Activated CD4-positive, alpha-beta T cell treated with anti-CD3 and anti-CD28 coated beads, Interleukin-2, Interleukin-4, amounts not matched to agents 100 ng/mL and 50 ng/mL, durations not matched to agents 16 hours and 8 hours (primary cell): ENCODE measurements at regions not wholly inside any gene's neighbourhood (a gene's known extent, or its start where the extent isn't known, plus 50 kb on each side); places are given as distances from the start of the nearest gene placed in this dataset.
"Not testable (repeated sequence)": the region's sequence is repeated elsewhere in the genome, so short reads cannot be mapped to it uniquely, and the experiment has no call there.

Experiments used
- DNase-seq: peaks from one replicate; pipeline ENCODE4 v3.0.0-alpha.2; 2020; ENCODE audit warnings: low spot score

DNA sequence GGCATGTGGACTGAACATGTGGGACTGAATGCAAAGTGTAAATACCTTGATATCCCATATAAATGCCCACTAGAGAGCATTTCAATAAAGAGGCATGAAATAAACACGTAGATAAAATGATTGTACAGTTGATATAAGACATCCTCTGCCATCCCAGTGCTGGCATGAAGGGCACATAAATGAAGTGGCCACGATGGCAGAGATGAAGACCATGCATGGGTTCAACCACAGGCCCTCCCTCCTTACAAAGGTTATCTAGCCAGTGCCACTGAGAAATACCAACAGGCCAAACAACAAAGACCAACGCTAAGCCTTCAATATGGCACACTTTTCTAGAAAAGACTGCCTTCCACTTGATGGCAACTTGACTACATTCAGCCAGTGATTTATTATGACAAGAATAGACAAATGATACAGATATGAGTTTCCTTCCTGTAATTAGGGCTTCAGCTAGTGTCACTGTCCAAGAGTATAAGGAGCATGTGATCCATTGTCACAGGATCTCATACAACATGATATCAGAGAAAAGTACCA, 493.9 kb upstream of the MAP2 start:
- no peak for DNase-seq

DNA sequence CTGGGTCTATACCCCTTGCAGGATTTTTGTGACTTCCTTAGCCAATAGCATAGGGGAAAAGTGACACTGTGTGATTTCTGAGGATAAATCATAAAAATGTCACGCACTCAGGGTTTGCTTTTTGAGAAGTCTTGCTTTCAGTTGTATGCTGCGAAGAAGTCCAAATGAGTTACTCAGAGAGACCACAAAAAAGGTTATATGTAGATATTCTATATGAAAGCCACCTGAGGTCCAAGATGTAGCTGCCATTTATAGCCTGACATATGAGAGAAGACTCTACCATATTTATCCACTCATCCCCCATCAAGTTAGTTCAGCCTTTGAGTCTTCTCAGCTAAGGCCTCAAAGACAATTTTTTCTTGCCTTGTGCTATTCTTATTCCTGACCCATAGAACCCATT, 488.3 kb upstream of the MAP2 start:
- no peak for DNase-seq

DNA sequence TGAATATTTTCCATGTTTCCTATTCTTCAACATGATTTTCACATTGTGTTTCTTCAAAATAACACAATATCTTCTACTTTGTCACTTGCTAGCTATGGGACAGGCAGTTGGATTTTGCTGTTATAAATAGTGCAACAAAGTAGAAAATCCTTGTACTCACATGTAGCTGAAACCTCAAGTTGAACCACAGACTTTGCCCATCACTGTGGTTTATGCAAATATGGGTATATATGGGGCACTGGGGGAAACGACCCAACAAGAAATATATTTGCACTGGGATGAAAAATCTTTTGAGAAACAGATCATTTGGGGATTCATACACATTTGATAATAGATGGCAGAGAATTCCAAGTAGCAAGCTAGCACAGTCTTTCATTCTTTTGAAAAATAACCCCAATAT, 486.3 kb upstream of the MAP2 start:
- no peak for DNase-seq

DNA sequence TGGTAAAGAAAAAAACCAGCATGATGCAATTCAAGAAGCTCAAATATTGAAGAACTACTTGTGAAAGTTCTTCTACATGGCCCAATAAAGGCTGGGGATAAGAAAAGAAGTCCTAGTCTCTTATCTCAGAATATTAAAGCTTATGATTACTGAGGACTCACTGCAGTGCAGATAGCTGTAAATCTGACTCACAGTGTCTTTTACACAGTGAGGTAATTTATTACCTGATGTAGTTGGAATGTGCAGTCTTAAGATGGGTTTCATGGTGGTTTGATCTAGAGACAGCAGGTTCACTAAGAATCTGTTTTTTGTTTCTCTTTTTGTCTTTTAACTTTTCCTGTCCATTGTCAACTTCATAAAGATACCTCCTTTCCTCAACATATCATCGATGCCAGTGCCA, 484.0 kb upstream of the MAP2 start:
- no peak for DNase-seq

DNA sequence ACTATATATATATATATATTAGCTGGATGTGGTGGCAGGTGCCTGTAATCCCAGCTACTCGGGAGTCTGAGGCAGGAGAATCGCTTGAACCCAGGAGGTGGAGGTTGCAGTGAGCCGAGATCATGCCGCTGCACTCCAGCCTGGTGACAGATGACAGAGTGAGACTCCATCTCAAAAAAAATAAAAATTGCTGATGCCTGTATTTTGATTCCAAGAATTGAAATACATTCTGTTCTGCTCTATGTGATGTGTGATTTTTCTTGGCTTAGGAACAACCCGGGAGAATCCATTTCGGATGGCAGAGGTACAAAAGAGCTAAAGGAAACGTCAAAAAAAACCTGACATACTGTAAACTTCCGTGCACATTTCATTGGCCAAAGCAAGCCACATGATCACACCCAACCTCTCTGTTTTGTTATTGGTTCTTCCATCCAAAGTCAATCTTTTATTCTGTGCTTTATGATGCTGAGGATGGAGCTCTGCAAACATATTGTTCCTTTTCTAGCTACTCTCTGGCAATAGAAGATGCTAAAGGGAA, 478.1 kb upstream of the MAP2 start:
- DNase-seq, result no peak

DNA sequence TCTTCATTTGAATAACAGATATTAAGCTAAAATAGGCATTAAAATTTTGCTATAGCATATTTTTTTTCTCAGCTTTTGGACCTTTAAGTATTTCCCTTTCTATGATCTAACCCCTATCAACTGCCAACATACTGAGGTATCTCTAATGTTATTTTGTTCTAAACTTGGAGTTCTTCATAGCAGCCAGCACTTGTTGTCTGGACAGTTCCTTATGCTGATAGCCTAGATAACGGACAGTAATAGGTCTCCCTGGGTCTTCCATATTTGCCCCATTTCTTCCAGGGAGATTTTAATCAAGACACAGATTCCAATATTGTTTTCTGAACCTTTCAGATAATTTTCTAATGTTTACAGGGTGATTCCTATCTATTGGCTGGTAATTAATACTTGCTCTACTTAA, 475.8 kb upstream of the MAP2 start:
- DNase-seq, result no peak

DNA sequence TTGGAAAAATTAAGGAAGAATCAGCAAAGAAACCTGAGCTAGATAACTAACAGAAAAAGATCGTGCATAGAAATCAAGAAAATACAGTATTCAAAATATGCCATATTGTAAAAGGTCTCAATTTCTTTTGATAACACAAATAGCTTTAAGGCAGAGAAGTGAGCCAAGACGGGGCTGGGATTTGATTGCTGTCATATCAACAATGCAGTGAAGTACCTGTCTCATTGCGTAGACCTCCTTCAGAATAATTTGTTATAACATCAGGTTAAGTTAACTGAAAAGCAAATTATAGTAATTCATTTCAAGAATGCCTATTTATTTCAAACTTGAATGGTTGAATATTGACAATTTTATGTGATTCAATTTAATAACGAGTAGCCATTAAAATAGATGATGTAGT, 453.8 kb upstream of the MAP2 start:
- no peak for DNase-seq

DNA sequence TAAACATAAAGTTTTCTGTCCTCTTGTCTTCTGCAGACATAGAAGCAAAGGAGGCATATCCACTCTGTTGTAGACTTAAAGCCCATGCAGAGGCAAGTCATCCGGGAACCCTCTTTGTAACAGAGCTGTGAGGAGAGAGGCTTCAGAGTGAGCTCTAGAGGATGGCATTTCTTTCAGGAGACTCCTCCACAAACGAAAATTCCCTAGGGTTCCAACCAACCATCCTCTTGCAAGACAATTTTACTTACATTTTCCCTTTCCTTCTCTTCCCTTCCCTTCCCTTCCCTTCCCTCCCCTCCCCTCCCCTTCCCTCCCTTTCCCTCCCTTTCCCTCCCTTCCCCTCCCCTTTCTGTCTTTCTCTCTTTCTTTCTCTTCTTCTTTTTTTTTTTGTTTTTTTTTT, 446.3 kb upstream of the MAP2 start:
- DNase-seq, result no peak

DNA sequence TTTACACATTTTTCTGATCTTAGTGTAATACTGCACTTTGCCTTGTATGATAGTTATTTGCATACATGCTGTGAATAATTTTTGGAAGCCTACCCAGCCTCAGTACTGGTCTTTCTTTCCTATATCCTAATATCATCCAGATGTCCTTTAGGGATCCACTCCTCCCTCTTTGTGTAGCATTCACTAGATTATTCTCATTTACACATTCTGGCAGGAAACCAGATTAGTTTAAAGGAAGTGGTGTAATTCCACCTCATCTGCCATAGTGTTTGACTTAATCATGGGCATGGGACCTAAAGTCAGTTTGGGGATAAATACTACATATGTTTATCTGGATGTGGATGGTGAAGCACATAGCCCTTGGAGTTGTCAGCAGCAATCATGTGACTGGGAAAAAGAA, 444.9 kb upstream of the MAP2 start:
- no peak for DNase-seq

DNA sequence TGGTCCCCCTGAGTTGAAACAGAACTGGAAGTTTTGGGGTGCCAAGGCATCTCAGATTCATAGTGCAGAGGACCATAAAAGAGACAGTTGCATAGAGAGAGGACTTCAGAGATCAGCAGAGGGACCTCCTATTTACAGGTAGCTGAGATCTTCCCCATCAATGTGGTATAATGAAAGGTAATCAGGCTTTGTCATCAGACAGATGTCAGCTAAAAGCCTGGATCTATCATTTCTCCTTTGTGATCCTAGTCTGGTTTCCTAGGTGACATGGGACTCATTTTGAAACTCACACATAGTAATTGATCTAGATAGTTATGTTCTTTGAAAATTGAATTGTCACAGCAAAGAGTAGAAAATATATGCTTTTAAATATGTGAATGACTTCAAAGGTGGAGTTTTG, 443.5 kb upstream of the MAP2 start:
- DNase-seq, result no peak

DNA sequence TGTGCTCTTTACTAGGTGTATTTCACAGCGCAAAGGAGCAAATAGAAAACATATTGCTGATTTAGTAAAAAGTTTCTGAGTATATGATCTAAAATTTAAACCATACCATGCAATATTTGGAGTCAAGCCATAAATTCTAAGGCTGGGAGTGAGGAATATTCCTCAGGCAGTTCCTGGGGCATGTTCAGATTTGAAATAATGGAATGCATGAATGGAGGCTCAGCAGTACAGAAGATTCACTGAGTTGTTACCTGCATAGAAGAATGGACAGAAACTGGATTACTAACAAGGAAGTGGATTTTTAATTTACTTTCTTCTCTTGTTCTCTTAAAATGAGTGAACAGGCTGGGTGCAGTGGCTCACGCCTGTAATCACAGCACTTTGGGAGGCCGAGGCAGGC, 441.0 kb upstream of the MAP2 start:
- no peak for DNase-seq

DNA sequence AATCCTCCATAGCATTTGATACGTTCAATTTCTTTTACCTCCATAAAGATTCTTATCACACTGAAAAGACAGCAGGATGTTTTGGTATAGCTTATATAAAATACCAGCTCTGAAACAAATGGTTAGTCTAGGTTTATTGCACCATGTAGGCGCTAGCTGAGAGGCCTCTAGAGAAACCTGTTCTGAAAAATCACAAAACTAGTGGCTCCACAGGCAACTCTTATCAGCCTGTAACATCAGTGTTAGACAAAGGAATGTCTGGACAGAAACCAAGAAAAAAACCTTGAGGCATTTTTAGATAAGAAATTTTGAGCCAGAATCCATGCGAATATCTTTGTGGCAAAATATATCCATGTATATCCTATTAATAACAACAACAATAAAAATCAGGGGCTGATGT, 440.4 kb upstream of the MAP2 start:
- DNase-seq, result no peak

DNA sequence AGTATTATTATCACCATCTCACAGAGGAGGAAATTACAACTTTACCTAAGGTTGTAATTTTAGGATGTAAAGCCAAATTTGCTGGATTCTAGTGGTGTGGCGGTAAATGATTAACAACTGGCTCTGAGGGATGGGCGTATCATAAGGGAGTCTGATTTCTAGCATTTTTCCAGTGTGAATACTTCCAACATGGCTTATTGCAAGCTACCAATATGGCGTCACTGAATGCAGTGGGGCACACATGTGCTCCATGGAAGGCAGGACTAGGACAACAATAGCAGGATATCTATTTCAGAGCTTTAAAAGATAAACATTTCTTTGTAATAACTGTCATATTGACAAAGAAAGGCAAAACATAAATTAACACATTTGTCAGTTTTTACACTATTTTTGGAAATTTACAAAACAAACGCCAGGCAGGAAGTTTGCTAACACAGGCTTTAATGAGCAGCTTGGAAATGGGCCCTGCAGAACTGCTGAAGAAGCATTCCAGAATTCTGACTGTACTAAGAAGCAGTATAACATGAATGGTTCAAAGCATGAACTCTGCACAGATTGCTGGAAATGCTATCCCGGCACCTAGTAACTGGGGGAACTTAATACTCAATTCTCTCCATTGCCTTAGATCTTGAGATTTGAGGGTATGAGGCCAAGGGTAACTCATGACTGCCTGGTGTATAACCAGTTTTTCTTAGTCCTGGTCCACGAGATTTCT, 439.3 kb upstream of the MAP2 start:
- no peak for DNase-seq

DNA sequence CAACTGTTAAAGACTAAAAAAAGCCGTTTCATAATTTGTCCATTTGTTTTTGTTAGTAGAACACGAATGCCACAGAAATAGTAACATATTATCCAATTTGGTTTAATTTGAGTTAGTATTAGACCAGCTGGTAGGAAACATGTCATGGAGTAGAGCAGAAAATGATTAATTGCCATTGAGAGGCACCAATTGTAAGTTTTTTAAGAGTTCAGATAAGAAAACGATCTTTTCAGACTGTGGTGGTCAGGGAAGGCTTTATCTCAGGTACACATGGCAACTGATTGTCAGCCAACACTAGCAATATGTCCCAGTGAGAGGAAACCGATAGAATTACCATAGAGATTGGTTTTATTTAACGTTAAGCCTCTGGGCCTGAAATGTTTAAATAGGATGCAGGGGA, 438.2 kb upstream of the MAP2 start:
- DNase-seq, result no peak

DNA sequence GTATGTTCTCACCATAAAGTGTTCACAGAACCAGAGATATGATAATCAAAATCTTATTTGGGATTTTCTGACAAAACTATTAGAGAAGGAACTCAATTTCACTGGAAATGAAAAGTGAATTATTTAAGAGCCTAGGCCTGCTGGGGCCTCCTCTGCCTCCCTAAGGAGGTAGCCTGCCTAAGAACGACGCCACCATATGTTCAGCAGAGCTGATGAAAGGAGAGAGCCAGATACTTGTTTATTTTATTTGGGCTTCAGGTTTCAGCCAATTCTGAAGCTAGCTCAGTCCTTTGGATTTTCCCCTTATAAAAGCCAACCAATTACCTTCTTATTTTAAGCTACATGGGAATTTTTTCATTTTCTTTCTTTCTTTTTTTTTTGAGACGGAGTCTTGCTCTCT, 433.1 kb upstream of the MAP2 start:
- no peak for DNase-seq

DNA sequence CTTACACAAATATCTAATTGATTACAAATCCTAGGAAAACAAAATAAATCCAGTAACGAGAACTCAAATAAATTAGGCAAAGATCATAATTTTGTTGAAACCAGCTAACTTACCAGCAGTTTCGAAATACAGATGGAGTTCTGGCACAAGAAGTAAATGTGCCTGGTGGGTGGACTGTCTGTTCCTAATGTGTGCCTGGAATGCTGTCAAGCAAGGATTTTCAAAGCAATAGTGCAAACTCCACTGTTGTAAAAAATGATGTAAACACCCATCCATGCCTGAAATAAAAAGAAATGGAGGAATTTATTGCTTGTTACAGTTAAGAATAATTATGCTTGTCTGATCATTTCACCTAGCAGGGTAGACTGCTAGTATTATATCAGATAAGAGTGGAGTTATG, 423.9 kb upstream of the MAP2 start:
- no peak for DNase-seq

DNA sequence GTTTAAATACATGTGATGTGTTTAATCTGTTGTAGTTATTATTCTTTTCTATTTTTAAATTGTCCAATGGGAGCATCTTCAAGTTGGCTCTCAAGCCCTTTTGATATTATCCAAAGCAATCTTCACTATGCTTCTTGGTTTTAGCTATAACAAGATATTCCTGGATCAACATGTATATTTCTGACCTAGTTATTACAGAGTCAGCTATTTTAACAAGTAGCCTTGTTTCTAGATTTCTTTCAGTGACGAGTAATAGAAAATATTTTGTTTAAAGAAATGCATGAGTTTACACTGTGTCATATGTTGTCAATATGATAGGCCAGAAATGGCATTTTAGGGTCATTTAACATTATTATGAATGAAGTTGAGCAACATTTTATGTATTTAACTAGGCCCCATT, 421.8 kb upstream of the MAP2 start:
- no peak for DNase-seq

DNA sequence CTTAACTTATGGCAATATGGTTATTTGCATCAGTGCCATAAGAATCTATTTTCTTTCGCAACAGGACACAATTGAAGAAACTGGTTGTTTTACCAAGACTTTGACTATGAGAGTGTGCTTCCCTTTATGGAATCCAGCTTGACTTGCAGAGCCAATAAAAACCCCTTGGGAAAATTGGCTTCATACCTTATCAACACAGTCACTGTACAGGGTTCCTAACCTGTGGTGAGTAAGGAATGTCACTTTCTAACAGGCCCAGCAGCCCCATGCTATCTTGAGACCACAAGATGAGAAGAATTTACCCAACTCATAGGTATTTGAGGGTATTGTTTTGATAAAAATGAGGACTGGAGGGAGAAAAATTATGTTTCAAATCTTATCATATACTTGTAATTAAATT, 418.5 kb upstream of the MAP2 start:
- no peak for DNase-seq

DNA sequence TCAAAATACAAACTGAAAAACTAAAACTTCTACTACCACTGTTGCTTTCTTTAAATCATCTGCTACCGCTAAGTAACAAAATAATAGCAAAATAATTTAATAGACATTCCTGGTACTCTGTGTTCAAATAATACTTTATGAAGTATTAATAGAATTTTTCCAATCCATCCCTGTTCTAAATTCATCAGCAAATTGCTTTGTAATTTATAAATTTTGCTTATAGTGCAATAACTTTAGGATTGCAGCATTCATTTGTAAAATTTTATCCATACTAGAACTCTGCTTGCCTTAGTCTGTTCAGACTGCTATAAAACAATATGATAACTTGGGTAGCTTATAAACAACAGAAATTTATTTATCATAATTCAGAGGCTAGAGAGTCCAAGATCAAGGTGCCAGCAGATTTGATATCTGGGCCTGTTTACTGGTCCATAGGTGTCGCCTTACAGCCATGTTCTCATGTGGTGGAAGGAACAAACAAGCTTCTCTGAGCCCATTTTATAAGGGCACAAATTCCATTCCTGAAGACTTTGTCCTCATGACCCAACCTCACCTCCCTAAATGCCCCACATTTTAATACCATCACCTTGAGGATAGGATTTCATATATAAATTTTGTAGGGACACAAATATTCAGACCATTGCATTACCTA, 415.1 kb upstream of the MAP2 start:
- no peak for DNase-seq

DNA sequence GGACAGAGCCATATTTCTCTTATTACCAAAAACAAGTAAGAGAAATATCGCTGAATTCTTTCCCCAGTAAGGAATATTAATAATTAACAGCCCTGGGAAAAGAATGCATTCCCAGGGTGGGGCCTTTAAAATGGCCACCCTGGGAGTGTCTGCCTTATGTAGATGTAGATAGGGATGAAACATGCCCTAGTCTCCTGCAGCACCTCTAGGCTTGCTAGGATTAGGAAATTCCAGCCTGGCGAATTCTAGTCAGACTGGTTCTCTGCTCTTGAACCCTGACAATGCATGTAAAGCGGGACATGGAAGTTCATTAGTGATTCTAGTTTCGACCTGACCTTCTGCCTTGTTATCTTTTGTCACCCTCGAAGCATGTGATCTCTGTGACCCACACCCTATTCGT, 405.2 kb upstream of the MAP2 start:
- not testable (repeated sequence) for DNase-seq

DNA sequence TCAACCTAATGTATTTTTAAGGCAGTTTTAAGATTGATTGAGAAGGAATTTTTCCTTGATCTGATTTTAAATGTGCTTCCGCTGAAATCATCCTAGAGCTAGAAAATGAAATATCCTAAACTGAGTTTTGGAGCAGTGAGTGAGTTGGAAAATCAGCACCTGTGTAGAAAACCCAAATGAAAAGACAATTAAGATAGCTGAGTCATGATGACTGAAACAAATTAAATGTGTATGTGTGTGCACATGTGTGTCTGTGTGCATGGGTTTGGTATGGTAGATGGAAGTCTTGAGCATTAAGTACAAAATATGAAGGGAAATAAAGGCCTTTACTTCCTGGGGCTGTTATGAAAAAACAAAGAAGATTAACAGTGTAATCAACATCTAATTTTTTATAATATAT, 394.6 kb upstream of the MAP2 start:
- DNase-seq, result no peak

DNA sequence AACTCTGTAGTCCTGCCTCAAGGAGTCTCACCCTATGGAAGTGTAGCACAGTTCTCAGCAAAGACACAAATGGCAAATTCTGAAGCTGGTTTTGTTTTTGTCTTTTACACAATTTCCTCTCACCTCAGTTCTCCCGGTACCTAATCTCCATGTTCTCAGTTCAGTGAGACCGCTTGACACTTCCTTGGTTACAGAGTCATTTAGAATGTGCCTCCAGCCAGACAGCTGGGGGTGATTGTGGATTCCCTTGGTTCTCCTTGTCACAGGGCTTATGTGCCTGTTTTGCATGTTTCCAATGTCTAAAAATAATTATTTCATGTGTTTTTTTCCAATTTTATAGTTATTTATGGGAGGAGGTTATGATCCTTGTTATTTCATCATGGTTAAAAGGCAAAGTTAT, 379.5 kb upstream of the MAP2 start:
- DNase-seq, result no peak

DNA sequence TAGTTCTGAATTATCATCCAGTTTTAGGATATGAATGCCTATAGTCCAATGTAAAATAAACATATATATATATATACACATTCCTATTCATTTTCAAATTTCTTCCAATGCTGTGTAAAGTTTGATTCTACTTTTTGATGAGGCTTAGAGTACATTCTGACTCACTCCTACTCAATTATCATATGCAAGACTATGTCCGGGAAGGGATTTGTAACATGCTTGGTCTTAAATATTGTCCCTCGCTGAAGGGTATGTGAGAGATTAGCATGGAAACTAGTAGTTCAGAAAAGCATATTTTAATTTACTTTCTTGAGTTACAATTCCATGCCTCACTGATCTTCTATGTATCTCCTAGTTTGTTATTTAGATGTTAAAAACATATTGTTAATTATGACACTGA, 377.7 kb upstream of the MAP2 start:
- DNase-seq, result no peak

DNA sequence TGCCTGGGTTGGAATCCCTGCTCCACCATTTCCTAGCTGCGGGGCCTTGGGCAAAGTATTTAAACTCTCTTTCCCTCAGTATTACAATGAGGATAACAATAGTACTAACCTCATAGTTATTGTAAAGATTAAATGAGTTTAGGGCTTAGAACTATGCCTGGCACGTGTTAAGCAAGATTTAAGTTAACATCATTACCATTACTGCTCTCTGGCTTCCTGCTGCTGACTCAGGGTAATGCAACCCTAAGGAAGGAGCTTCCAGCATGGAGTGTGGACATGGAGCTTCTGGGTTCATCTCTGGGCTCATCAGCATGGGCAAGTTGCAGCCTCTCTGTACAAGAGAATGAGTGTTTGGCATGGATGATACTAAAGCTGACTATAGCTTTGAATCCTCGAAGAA, 374.2 kb upstream of the MAP2 start:
- DNase-seq, result no peak
